SK-MEL-5 (cell line): ENCODE measurements at regions not wholly inside any gene's neighbourhood (a gene's known extent, or its start where the extent isn't known, plus 50 kb on each side); places are given as distances from the start of the nearest gene placed in this dataset.

ENCODE experiments used
- DNase-seq: peaks from one replicate; pipeline ENCODE4 v3.0.0-alpha.2; 2016; ENCODE audit warnings: low read depth, low spot score
- in situ Hi-C: cut with HindIII; loops from 2 replicates; pipeline ENCODE4 v1.10.0; 2016; ENCODE audit warnings: low sequenced_read_pairs, high pct_unique_total_duplicates, low pct_unique_long_range_greater_than_20kb

GRCh38 chr17:79340333-79341221 lies 266.0 kb downstream of the ENGASE start:
- no peak for DNase-seq
- in situ Hi-C loops: no loop called here

- in situ Hi-C loops: no loop called here
- DNase-seq: no peak
These were observed 264.7 kb downstream of the ENGASE start for GRCh38 chr17:79339321-79339720.

- in situ Hi-C loops: no loop called here
- no peak for DNase-seq
These were observed 264.0 kb downstream of the ENGASE start for GRCh38 chr17:79338604-79339003.

- in situ Hi-C loops: no loop called here
- DNase-seq: no peak
These were observed 263.5 kb downstream of the ENGASE start for GRCh38 chr17:79338152-79338551.

DNA sequence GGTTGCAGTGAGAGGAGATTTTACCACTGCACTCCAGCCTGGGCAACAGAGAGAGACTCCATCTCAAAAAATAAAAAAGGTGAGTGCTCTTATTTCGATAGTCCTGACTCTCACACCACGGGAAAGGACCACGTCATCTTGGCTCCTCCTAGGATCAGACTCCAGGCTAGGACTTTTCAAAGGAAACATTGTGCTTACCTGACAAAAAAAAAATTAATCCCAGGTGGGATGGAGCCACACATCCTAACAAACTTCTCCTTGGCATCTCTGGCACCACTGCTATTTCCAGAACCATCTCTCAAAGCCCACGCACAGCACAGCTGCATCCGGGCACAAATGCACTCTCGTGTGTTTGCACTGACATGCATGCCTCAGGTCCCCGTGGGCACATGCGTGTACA lies 262.4 kb downstream of the ENGASE start:
- no peak for DNase-seq
- in situ Hi-C loops: no loop called here

DNA sequence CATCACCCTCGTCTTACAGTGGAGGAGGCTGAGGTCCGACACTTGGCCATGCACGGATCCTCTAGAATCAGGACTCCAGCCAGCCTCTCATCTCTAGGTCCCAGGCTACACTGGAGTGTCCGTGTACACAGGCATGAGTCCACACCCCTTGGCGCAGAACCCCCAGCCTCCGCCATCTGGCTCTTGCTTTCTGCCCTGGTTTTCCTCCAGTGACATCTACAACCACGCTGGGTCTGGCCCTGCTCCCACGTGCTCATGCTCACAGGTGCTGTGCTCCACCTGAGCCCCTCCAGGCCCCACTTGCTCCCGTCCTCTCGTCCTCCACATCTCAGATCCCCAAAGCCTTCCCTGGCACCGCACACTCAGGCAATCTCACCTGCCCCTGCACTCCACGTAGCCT lies 260.8 kb downstream of the ENGASE start:
- in situ Hi-C loops: no loop called here
- DNase-seq: no peak

DNA sequence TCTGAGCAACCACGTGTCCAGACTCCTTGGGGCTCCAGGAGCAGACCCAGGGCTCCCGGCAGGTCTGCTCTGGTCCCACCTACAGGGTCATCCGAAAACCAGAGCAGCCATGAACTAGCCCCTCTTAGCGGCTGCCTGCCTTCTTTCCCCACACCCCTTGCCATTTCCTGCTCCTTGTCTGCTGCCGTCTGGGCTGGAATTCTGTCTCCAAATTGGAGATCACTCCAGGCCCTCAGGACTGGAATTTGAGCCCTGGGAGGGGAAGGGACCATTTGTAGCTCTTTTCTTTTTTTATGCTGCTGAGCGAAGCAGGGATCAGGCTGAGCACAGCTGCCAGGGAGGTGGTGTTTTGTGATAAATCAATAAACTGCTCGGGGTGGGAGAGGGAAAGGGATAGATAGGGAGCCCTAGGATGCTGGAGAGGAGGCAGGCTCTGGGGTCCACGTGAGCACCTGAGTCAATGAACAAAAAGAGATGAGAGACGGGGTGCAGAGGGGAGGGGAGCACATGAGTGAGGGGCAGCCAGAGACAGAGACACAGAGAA lies 257.5 kb downstream of the ENGASE start:
- DNase-seq: no peak
- in situ Hi-C loops: no loop called here

GRCh38 chr17:79331492-79331891 lies 256.9 kb downstream of the ENGASE start:
- DNase-seq: no peak
- in situ Hi-C loops: no loop called here

DNA sequence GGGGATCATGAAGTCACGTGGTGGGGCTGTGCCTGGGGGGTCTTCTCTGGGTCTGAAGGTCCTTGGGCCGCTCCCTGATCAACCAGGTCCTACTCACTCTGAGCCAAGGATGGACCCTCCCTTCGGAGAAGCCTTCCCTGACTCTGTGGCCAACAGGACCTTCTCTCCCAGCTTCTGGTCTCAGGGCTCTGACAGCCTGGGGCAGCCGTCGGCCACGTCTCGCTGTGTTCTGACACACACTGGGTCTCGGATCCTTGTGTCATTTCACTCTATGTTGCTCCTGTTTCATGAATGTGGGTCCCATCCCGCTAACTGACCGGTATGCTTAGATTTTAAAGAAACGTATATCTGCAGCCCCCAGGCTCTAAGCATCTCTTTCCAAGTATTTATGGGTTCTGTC lies 256.1 kb downstream of the ENGASE start:
- in situ Hi-C loops: no loop called here
- no peak for DNase-seq

- in situ Hi-C loops: no loop called here
- DNase-seq: no peak
These were observed 255.6 kb downstream of the ENGASE start for GRCh38 chr17:79330229-79330628.

GRCh38 chr17:79326814-79327213 lies 252.2 kb downstream of the ENGASE start:
- in situ Hi-C loops: no loop called here
- no peak for DNase-seq

- DNase-seq: peak; percentile 37
- in situ Hi-C loops: no loop called here
These were observed 251.2 kb downstream of the ENGASE start for GRCh38 chr17:79325709-79326430.

DNA sequence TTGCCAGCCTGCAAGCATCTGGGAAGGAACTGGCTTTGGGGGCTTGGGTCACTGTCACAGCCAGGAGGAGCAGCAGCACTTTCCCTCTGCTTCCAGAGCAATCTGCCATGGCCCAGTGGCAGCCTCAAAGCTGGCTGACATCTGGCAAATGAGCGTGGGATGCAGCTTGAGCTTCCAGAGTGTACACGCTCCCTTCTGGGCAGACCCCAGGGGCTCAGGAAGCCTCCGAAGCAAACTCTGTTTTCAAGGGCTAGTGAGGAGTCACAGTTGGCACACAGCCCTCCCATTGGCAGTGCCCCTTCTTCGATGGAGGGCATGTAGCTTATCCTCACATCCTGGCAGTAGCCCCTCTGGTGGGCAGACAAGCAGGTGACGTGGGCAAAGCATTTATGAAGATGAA lies 249.6 kb downstream of the ENGASE start:
- DNase-seq: no peak
- in situ Hi-C loops: no loop called here

DNA sequence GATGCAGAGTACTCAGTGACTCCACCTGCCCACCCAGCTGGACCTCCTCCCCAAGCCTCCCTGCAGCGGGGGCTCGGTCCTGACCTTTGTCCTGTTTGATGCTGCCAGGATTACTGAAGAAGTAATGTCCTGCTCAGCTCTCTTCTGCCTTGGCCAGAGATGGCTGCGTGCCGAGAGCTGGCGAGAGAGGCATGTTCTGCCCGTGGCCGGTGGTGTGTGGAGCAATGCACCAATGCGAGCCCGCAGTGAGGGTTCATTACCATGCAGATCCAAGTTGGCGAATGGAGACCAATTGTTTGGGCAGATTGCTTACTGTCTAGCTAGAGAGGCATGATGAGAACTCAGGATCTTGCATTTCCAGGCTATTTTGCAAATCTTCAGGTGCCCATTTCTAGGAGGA lies 248.9 kb downstream of the ENGASE start:
- DNase-seq: no peak
- in situ Hi-C loops: no loop called here

GRCh38 chr17:79322211-79323123 lies 247.8 kb downstream of the ENGASE start:
- in situ Hi-C loops: no loop called here
- no peak for DNase-seq

GRCh38 chr17:79320331-79320730 lies 245.7 kb downstream of the ENGASE start:
- no peak for DNase-seq
- in situ Hi-C loops: no loop called here

DNA sequence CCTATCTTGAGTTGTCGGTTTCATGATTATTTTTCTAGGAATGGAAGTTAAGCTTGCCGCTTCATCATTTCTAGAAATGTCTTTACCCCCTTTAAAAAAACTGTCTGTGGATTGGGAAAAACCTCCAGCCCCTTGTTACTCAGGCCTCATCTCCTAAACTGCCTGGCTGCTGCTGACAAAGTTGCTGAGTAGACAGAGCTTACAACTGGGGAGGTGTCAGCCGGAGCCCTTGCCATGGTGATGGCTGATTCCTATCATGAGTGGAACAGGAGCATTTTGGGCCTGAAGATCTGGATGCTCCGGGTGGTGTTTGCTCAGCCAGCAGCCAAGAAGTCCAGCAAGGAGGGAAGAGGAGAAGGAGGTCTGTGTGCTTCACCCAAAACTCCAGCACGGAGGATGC lies 243.3 kb downstream of the ENGASE start:
- no peak for DNase-seq
- in situ Hi-C loops: no loop called here

DNA sequence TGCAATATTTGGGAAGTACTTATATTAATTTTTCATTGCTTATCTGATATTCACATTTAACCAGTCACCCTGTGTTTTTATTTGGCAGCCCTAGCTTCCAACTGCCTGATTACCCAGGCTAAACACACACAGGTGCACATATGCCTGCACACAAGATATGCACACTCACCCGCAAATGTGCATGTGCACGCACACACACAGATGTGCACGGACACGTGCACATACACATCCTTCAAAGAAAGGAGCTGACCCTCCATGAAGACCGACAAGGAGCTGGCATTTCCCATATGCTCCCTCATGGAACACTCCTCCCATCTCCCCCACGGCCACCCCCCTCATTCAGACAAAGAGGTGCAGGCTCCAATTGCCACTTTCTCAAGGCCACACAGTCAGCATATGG lies 242.2 kb downstream of the ENGASE start:
- in situ Hi-C loops: no loop called here
- no peak for DNase-seq
